WTC11 (cell line): ENCODE measurements at regions not wholly inside any gene's neighbourhood (a gene's known extent, or its start where the extent isn't known, plus 50 kb on each side); places are given as distances from the start of the nearest gene placed in this dataset.

Experiments
- CREM ChIP-seq: sonication (generic); formaldehyde crosslinking; IDR thresholded peaks from 2 replicates; pipeline ENCODE4 v1.8.1; 2022; ENCODE audit warnings: mild to moderate bottlenecking, missing genetic modification reagents, moderate library complexity
- ETV6 ChIP-seq: sonication (generic); formaldehyde crosslinking; IDR thresholded peaks from 2 replicates; pipeline ENCODE4 v1.8.1; 2022; ENCODE audit warnings: mild to moderate bottlenecking, missing genetic modification reagents
- GABPB1 ChIP-seq: sonication (generic); formaldehyde crosslinking; IDR thresholded peaks from 2 replicates; pipeline ENCODE4 v1.8.1; 2023; ENCODE audit warnings: mild to moderate bottlenecking, missing genetic modification reagents
- JUN ChIP-seq: sonication (generic); formaldehyde crosslinking; IDR thresholded peaks from 2 replicates; pipeline ENCODE4 v1.8.0; 2023; ENCODE audit warnings: mild to moderate bottlenecking, missing genetic modification reagents
- NFYB ChIP-seq: sonication (generic); formaldehyde crosslinking; conservative IDR thresholded peaks from 2 replicates; pipeline ENCODE4 v1.8.0; 2022; ENCODE audit warnings: low read depth, missing genetic modification reagents
- NR2C2 ChIP-seq: sonication (generic); formaldehyde crosslinking; IDR thresholded peaks from 2 replicates; pipeline ENCODE4 v1.8.0; 2022; ENCODE audit warnings: mild to moderate bottlenecking, missing genetic modification reagents
- SP1 ChIP-seq: sonication (generic); formaldehyde crosslinking; conservative IDR thresholded peaks from 2 replicates; pipeline ENCODE4 v1.8.1; 2022; ENCODE audit warnings: missing genetic modification reagents
- TCF7 ChIP-seq: sonication (generic); formaldehyde crosslinking; IDR thresholded peaks from 2 replicates; pipeline ENCODE4 v1.8.0; 2022; ENCODE audit warnings: mild to moderate bottlenecking, low read depth, missing genetic modification reagents, moderate library complexity
- TEAD4 ChIP-seq: sonication (generic); formaldehyde crosslinking; IDR thresholded peaks from 2 replicates; pipeline ENCODE4 v1.8.0; 2022; ENCODE audit warnings: mild to moderate bottlenecking, missing genetic modification reagents
- ZNF232 ChIP-seq: sonication (generic); formaldehyde crosslinking; IDR thresholded peaks from 2 replicates; pipeline ENCODE4 v1.8.0; 2022; ENCODE audit warnings: mild to moderate bottlenecking, missing genetic modification reagents
- TF ChIP-seq, protein P1 (sequence below): fragments of 200-600 bp; IDR thresholded peaks from 2 replicates; pipeline ENCODE4 v1.8.0; 2022; ENCODE audit warnings: antibody characterized with exemption
- TF ChIP-seq, protein P2 (sequence below): sonication (generic); formaldehyde crosslinking; IDR thresholded peaks from 2 replicates; pipeline ENCODE4 v1.8.1; 2023; ENCODE audit warnings: mild to moderate bottlenecking, moderate library complexity, missing genetic modification reagents
- TF ChIP-seq, protein P3 (sequence below): sonication (generic); formaldehyde crosslinking; IDR thresholded peaks from 2 replicates; pipeline ENCODE4 v1.8.1; 2022; ENCODE audit warnings: mild to moderate bottlenecking, moderate library complexity, missing genetic modification reagents
- TF ChIP-seq, protein P4 (sequence below): sonication (generic); formaldehyde crosslinking; IDR thresholded peaks from 2 replicates; pipeline ENCODE4 v1.8.0; 2022; ENCODE audit warnings: mild to moderate bottlenecking, missing genetic modification reagents

DNA sequence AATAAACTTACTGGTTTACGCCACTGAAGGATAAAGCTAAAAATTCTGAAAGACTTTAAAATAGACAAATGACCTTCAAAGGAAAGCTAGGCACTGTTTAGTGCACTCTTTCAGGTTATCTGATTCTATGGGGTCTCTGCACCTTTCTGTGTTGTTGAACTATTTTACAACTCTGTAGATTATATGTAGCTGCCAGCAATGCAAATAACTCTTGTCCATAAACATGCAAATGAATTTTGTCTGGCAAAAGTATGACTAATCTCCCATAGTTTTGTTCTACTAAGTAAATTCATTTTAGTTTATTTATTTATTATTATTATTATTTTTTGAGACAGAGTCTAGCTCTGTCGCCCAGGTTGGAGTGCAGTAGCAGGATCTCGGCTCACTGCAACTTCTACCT, 266.3 kb upstream of the CCDC196 start:
- TF ChIP-seq ZNF232 (CRISPR knock-in tag) (no peak), JUN (CRISPR knock-in tag) (no peak), NFYB (CRISPR knock-in tag) (no peak), NR2C2 (CRISPR knock-in tag) (no peak), TEAD4 (CRISPR knock-in tag) (no peak), CREM (no peak), TCF7 (CRISPR knock-in tag) (no peak), GABPB1 (CRISPR knock-in tag) (no peak), SP1 (no peak), ETV6 (CRISPR knock-in tag) (no peak)
- TF ChIP-seq, protein P1, sequence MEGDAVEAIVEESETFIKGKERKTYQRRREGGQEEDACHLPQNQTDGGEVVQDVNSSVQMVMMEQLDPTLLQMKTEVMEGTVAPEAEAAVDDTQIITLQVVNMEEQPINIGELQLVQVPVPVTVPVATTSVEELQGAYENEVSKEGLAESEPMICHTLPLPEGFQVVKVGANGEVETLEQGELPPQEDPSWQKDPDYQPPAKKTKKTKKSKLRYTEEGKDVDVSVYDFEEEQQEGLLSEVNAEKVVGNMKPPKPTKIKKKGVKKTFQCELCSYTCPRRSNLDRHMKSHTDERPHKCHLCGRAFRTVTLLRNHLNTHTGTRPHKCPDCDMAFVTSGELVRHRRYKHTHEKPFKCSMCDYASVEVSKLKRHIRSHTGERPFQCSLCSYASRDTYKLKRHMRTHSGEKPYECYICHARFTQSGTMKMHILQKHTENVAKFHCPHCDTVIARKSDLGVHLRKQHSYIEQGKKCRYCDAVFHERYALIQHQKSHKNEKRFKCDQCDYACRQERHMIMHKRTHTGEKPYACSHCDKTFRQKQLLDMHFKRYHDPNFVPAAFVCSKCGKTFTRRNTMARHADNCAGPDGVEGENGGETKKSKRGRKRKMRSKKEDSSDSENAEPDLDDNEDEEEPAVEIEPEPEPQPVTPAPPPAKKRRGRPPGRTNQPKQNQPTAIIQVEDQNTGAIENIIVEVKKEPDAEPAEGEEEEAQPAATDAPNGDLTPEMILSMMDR, result no peak
- TF ChIP-seq, protein P2, sequence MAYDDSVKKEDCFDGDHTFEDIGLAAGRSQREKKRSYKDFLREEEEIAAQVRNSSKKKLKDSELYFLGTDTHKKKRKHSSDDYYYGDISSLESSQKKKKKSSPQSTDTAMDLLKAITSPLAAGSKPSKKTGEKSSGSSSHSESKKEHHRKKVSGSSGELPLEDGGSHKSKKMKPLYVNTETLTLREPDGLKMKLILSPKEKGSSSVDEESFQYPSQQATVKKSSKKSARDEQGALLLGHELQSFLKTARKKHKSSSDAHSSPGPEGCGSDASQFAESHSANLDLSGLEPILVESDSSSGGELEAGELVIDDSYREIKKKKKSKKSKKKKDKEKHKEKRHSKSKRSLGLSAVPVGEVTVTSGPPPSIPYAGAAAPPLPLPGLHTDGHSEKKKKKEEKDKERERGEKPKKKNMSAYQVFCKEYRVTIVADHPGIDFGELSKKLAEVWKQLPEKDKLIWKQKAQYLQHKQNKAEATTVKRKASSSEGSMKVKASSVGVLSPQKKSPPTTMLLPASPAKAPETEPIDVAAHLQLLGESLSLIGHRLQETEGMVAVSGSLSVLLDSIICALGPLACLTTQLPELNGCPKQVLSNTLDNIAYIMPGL (CRISPR knock-in tag), result no peak
- TF ChIP-seq, protein P3, sequence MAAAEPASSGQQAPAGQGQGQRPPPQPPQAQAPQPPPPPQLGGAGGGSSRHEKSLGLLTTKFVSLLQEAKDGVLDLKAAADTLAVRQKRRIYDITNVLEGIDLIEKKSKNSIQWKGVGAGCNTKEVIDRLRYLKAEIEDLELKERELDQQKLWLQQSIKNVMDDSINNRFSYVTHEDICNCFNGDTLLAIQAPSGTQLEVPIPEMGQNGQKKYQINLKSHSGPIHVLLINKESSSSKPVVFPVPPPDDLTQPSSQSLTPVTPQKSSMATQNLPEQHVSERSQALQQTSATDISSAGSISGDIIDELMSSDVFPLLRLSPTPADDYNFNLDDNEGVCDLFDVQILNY (CRISPR knock-in tag), result no peak
- TF ChIP-seq, protein P4, sequence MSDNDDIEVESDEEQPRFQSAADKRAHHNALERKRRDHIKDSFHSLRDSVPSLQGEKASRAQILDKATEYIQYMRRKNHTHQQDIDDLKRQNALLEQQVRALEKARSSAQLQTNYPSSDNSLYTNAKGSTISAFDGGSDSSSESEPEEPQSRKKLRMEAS (CRISPR knock-in tag), result no peak
